H9 (cell line): ENCODE measurements at regions not wholly inside any gene's neighbourhood (a gene's known extent, or its start where the extent isn't known, plus 50 kb on each side); places are given as distances from the start of the nearest gene placed in this dataset.

Source experiments
- DNase-seq: peaks from one replicate; pipeline ENCODE4 v3.0.0-alpha.2; 2017
- H2AFZ ChIP-seq: one replicate; pipeline ENCODE4 v1.6.1; 2013; ENCODE audit warnings: mild to moderate bottlenecking, low read length, control low read depth, moderate library complexity
- H2AK5ac ChIP-seq: 2 replicates; pipeline ENCODE4 v1.6.1; 2013; ENCODE audit warnings: low read length, control low read depth, mixed read lengths; ENCODE audit not compliant: insufficient read length
- H2BK120ac ChIP-seq: one replicate; pipeline ENCODE4 v1.6.1; 2013; ENCODE audit warnings: low read depth, mild to moderate bottlenecking, low read length, control low read depth, inconsistent platforms; ENCODE audit not compliant: poor library complexity, severe bottlenecking
- H2BK12ac ChIP-seq: 2 replicates; pipeline ENCODE4 v1.6.1; 2013; ENCODE audit warnings: low read length, control low read depth, mixed read lengths, low read depth; ENCODE audit not compliant: insufficient read length
- H2BK15ac ChIP-seq: 2 replicates; pipeline ENCODE4 v1.6.1; 2013; ENCODE audit warnings: low read depth, low read length, control low read depth
- H2BK20ac ChIP-seq: one replicate; pipeline ENCODE4 v1.6.1; 2013; ENCODE audit warnings: low read depth, mild to moderate bottlenecking, low read length, control low read depth, inconsistent platforms; ENCODE audit not compliant: poor library complexity, severe bottlenecking
- H2BK5ac ChIP-seq: 2 replicates; pipeline ENCODE4 v1.6.1; 2013; ENCODE audit warnings: low read length, control low read depth, mixed read lengths; ENCODE audit not compliant: insufficient read length
- H3K14ac ChIP-seq: 2 replicates; pipeline ENCODE4 v1.6.1; 2013; ENCODE audit warnings: low read length, control low read depth; ENCODE audit not compliant: insufficient read depth
- H3K18ac ChIP-seq: 2 replicates; pipeline ENCODE4 v1.6.1; 2013; ENCODE audit warnings: low read depth, mild to moderate bottlenecking, mixed read lengths, low read length, control low read depth; ENCODE audit not compliant: insufficient read length
- H3K23ac ChIP-seq: 2 replicates; pipeline ENCODE4 v1.6.1; 2013; ENCODE audit warnings: low read length, control low read depth, mixed read lengths, low read depth; ENCODE audit not compliant: insufficient read length
- H3K23me2 ChIP-seq: 2 replicates; pipeline ENCODE4 v1.6.1; 2013; ENCODE audit warnings: low read depth, mild to moderate bottlenecking, mixed read lengths, low read length, control low read depth; ENCODE audit not compliant: insufficient read length, poor library complexity, severe bottlenecking
- H3K27ac ChIP-seq: 2 replicates; pipeline ENCODE4 v1.5.1; 2013; ENCODE audit warnings: low read length, control low read depth, mixed read lengths, low read depth; ENCODE audit not compliant: insufficient read length
- H3K27me3 ChIP-seq: 2 replicates; pipeline ENCODE4 v1.6.1; 2013; ENCODE audit warnings: low read length, control low read depth, inconsistent platforms; ENCODE audit not compliant: insufficient read depth
- H3K4ac ChIP-seq: 2 replicates; pipeline ENCODE4 v1.6.1; 2013; ENCODE audit warnings: low read depth, mild to moderate bottlenecking, control low read depth, inconsistent platforms, low read length, moderate library complexity
- H3K4me1 ChIP-seq: 2 replicates; pipeline ENCODE4 v1.6.1; 2013; ENCODE audit warnings: low read length, control low read depth, inconsistent platforms; ENCODE audit not compliant: insufficient read depth
- H3K4me2 ChIP-seq: 2 replicates; pipeline ENCODE4 v1.6.1; 2013; ENCODE audit warnings: low read length, control low read depth, mixed read lengths; ENCODE audit not compliant: insufficient read length, insufficient read depth
- H3K56ac ChIP-seq: 2 replicates; pipeline ENCODE4 v1.6.1; 2013; ENCODE audit warnings: low read depth, mild to moderate bottlenecking, mixed read lengths, low read length, control low read depth; ENCODE audit not compliant: insufficient read length
- H3K79me1 ChIP-seq: 2 replicates; pipeline ENCODE4 v1.6.1; 2013; ENCODE audit warnings: low read depth, mild to moderate bottlenecking, moderate library complexity, low read length, control low read depth, inconsistent platforms; ENCODE audit not compliant: insufficient read depth, poor library complexity, severe bottlenecking
- H3K79me2 ChIP-seq: 2 replicates; pipeline ENCODE4 v1.6.1; 2013; ENCODE audit warnings: low read length, control low read depth, inconsistent platforms; ENCODE audit not compliant: insufficient read depth
- H3K9ac ChIP-seq: 2 replicates; pipeline ENCODE4 v1.6.1; 2013; ENCODE audit warnings: low read length, control low read depth, mixed read lengths; ENCODE audit not compliant: insufficient read length; ENCODE audit errors: extremely low read depth
- H3K9me3 ChIP-seq: one replicate; pipeline ENCODE4 v1.6.1; 2013; ENCODE audit warnings: low read depth, low read length, inconsistent platforms; ENCODE audit not compliant: control insufficient read depth
- H3T11ph ChIP-seq: one replicate; pipeline ENCODE4 v1.6.1; 2013; ENCODE audit warnings: mild to moderate bottlenecking, low read length, control low read depth, inconsistent platforms
- H4K20me1 ChIP-seq: one replicate; pipeline ENCODE4 v1.6.1; 2013; ENCODE audit not compliant: control insufficient read depth, insufficient read length, insufficient read depth
- H4K5ac ChIP-seq: 2 replicates; pipeline ENCODE4 v1.6.1; 2013; ENCODE audit warnings: low read depth, mild to moderate bottlenecking, mixed read lengths, low read length, control low read depth; ENCODE audit not compliant: insufficient read length
- H4K8ac ChIP-seq: replicated peaks from 2 replicates; pipeline ENCODE4 v1.6.1; 2013; ENCODE audit warnings: low read length, control low read depth, mixed read lengths, low read depth; ENCODE audit not compliant: insufficient read length
- H4K91ac ChIP-seq: 2 replicates; pipeline ENCODE4 v1.6.1; 2013; ENCODE audit warnings: low read depth, mild to moderate bottlenecking, moderate library complexity, mixed read lengths, low read length, control low read depth; ENCODE audit not compliant: insufficient read length
- H3K27ac Mint-ChIP-seq, 3 experiments: 2 replicates in 2 of 3; 3 replicates in 1 of 3; pipeline ENCODE4 v1.8.0; 2020 to 2021; ENCODE audit warnings: mixed read lengths in 3 of 3, mild to moderate bottlenecking in 1 of 3, moderate library complexity in 1 of 3
- H3K27me3 Mint-ChIP-seq: 2 replicates; pipeline ENCODE4 v1.8.0; 2021; ENCODE audit warnings: low read depth, mild to moderate bottlenecking, moderate library complexity, mixed read lengths
- H3K36me3 Mint-ChIP-seq, 3 experiments: 2 replicates in 2 of 3; 3 replicates in 1 of 3; pipeline ENCODE4 v1.8.0; 2020 to 2021; ENCODE audit warnings: low read depth in 3 of 3, mixed read lengths in 3 of 3; ENCODE audit not compliant: insufficient read depth in 1 of 3
- H3K4me1 Mint-ChIP-seq, 2 experiments: 2 replicates each; pipeline ENCODE4 v1.8.0; 2020; ENCODE audit warnings: mixed read lengths in 2 of 2
- H3K4me3 Mint-ChIP-seq, 2 experiments: 2 replicates in 1 of 2; 3 replicates in 1 of 2; pipeline ENCODE4 v1.8.0; 2020 to 2021; ENCODE audit warnings: mild to moderate bottlenecking in 2 of 2, mixed read lengths in 2 of 2, moderate library complexity in 1 of 2
- H3K9me3 Mint-ChIP-seq, 2 experiments: 2 replicates in 1 of 2; 3 replicates in 1 of 2; pipeline ENCODE4 v1.8.0; 2020; ENCODE audit warnings: mild to moderate bottlenecking in 2 of 2, mixed read lengths in 2 of 2, moderate library complexity in 1 of 2
- WGBS: extraction: QIAGEN DNeasy Blood & Tissue Kit; methylation state at CpG from one replicate; pipeline ENCODE4 v1.1.7; 2013; ENCODE audit warnings: missing lambda C conversion rate, low lambda C conversion rate, mixed read lengths; ENCODE audit not compliant: insufficient read length; ENCODE audit errors: extremely low coverage; 5-methylcytosine and 5-hydroxymethylcytosine counted together
- TF ChIP-seq, protein P1 (sequence below): fragments of 200-600 bp; sonication (generic); conservative IDR thresholded peaks from 3 replicates; pipeline ENCODE4 v1.8.0; 2021; ENCODE audit warnings: antibody characterized with exemption, mild to moderate bottlenecking

DNA sequence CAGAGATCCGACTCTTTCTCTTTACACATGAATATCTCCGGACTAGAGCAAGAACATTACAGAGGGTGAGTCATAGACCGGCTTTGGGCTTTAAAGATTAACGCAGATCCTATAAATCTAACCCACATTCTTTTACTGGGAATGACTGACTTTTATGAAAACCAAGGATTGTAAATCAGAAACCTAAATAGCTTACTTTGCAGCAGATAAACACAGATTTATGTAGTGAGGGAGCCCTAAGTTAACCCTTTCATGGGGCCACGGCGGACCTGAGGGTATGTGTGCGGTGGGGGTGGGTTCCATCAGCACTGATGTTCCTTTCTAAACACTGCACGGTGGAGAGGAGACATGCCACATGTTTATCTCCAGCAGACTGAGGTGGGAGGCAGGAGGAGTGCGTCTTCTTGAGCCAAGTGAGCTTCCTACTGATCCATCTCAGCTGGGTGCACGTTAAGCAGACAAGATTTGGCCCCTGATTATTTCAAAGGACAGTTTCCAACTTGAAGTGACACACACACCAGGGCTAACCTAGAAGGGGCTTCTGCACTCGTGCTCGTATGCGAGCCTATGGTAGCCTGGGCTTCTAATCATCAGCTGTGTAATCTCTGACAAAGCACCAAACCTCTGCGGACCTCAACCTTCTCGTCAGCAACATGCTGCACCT is 127.6 kb downstream of the WDR11 start:
- H3K36me3 Mint-ChIP-seq: peaks cover 0 to 13% (median 6%) of the 10 kb centered on the region in 3 experiments; a peak in 4 of 7 replicates
- Histone ChIP-seq H4K5ac (no peak overlapping the region), H4K8ac (no peak overlapping the region), H3K4ac (no peak overlapping the region), H3K23ac (no peak overlapping the region), H3T11ph (no peak overlapping the region), H3K4me2 (peak overlapping the region; percentile 64), H3K27me3 (peaks cover 6% of the 10 kb centered on the region; the same call in 1 of the 2 replicates), H4K20me1 (no peaks in the 10 kb centered on the region), H3K18ac (no peak overlapping the region), H2AFZ (no peak overlapping the region), H3K23me2 (peaks cover 9% of the 10 kb centered on the region), H3K14ac (no peak overlapping the region; the same call in 1 of the 2 replicates), H3K9me3 (no peaks in the 10 kb centered on the region), H2BK12ac (no peak overlapping the region), H2BK15ac (no peak overlapping the region), H4K91ac (no peak overlapping the region), H2BK20ac (no peak overlapping the region), H3K79me2 (no peaks in the 10 kb centered on the region), H2AK5ac (no peak overlapping the region), H3K27ac (no peak overlapping the region), H3K56ac (no peak overlapping the region), H3K9ac (no peak overlapping the region), H2BK120ac (no peak overlapping the region), H3K79me1 (no peaks in the 10 kb centered on the region), H2BK5ac (no peak overlapping the region), H3K4me1 (peaks cover 9% of the 10 kb centered on the region)
- no peak for DNase-seq
- H3K27me3 Mint-ChIP-seq: peaks cover 65% of the 10 kb centered on the region
- H3K9me3 Mint-ChIP-seq: peaks cover 10 to 15% of the 10 kb centered on the region in 2 experiments
- peaks cover 40 to 43% of the 10 kb centered on the region in 2 experiments for H3K4me1 Mint-ChIP-seq
- peak overlapping the region; percentile 69 to 78; a peak in 3 of 5 replicates for H3K4me3 Mint-ChIP-seq
- TF ChIP-seq, protein P1, sequence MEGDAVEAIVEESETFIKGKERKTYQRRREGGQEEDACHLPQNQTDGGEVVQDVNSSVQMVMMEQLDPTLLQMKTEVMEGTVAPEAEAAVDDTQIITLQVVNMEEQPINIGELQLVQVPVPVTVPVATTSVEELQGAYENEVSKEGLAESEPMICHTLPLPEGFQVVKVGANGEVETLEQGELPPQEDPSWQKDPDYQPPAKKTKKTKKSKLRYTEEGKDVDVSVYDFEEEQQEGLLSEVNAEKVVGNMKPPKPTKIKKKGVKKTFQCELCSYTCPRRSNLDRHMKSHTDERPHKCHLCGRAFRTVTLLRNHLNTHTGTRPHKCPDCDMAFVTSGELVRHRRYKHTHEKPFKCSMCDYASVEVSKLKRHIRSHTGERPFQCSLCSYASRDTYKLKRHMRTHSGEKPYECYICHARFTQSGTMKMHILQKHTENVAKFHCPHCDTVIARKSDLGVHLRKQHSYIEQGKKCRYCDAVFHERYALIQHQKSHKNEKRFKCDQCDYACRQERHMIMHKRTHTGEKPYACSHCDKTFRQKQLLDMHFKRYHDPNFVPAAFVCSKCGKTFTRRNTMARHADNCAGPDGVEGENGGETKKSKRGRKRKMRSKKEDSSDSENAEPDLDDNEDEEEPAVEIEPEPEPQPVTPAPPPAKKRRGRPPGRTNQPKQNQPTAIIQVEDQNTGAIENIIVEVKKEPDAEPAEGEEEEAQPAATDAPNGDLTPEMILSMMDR: no peak
- WGBS: no CpG with 5 or more reads among the region's 15 CpGs
- no peak overlapping the region for H3K27ac Mint-ChIP-seq
